ENCODE measurements at regions not wholly inside any gene's neighbourhood (a gene's known extent, or its start where the extent isn't known, plus 50 kb on each side); places are given as distances from the start of the nearest gene placed in this dataset.

DNA sequence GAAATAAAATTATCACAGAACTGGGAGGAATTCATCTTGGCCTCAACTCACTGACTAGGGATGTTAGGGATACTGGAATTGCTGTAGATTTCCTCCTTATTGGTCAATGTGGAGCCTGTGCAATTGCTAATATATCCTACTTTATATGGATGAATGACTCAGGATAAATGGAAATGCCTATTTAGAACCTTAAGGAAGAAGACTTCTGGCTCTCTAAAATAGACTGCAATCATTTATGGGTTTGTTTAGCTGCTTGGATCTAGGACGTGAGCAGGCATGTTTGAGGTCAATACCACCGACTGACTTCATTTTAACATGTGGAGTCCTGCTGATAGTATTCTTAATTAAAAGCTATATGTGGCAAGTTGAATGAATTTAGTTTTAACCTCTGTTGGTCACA, 1040.1 kb upstream of the LRRN3 start:
- DNase-seq, result no peak
- Mint-ChIP-seq H3K4me3 (no peak overlapping the region), H3K27me3 (no peaks in the 10 kb centered on the region), H3K27ac (no peak overlapping the region), H3K4me1 (no peaks in the 10 kb centered on the region), H3K9me3 (peaks cover 2% of the 10 kb centered on the region), H3K36me3 (ENCODE audit: low read depth) (no peaks in the 10 kb centered on the region)
- ATAC-seq (ENCODE audit: low read depth), result no peak
- CTCF ChIA-PET, result no interaction called here
- no peak for TF ChIP-seq CTCF (IDR thresholded peaks at IDR 0.05)
- POLR2A ChIA-PET, result no interaction called here
- intact Hi-C loops (cut with micrococcal nuclease), result no loop called here

- Mint-ChIP-seq H3K4me1 (no peaks in the 10 kb centered on the region), H3K27ac (no peak overlapping the region), H3K4me3 (no peak overlapping the region), H3K9me3 (peaks cover 2% of the 10 kb centered on the region), H3K27me3 (no peaks in the 10 kb centered on the region), H3K36me3 (ENCODE audit: low read depth) (no peaks in the 10 kb centered on the region)
- ChIA-PET CTCF (no interaction called here), POLR2A (no interaction called here)
- TF ChIP-seq CTCF (IDR thresholded peaks at IDR 0.05), result no peak
- ATAC-seq (ENCODE audit: low read depth) (no peak), DNase-seq (no peak)
- intact Hi-C loops (cut with micrococcal nuclease), result no loop called here
Observed at GRCh38 chr7:110051372-110051771, 1039.6 kb upstream of the LRRN3 start.

DNA sequence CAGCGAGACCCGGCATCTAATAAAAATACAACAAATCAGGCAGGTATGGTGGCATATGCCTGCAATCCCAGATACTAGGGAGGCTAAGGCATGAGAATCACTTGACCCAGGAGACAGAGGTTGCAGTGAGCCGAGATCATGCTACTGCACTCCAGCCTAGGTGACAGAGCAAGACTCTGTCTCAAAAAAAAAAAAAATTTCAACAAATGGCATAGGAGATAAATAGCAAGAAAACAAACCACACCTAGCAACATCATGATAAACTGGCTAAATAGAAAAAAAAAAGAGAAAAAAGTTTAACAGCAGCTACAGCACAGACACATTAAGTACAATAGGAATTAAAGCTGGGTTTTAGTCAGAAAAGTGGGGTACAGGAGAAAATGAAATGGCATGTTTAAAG, 1034.6 kb upstream of the LRRN3 start:
- intact Hi-C loops (cut with micrococcal nuclease), result no loop called here

DNA sequence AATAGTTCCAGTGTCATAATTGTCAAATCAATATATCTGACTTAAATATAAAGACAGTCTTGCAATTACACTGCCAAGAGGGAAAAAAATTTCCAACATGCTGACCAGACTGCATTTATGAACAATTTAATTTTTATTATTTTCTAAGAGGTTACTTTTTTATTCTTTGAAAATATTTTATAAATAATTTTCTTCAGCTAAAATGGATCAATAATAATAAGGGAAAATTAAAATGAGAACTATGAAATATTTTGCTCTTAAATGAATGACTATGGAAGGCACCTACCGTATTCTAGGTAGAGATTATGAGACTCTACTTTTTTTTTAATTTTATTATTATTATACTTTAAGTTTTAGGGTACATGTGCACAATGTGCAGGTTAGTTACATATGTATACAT, 1032.5 kb upstream of the LRRN3 start:
- ChIA-PET POLR2A (no interaction called here), CTCF (no interaction called here)
- no peaks in the 10 kb centered on the region for H3K4me1 Mint-ChIP-seq
- H3K9me3 Mint-ChIP-seq, result peaks cover 2% of the 10 kb centered on the region
- DNase-seq, result no peak
- no peaks in the 10 kb centered on the region for H3K27me3 Mint-ChIP-seq
- no peak for TF ChIP-seq CTCF (IDR thresholded peaks at IDR 0.05)
- intact Hi-C loops (cut with micrococcal nuclease), result no loop called here
- ATAC-seq (ENCODE audit: low read depth), result no peak
- no peaks in the 10 kb centered on the region for H3K36me3 Mint-ChIP-seq (ENCODE audit: low read depth)
- H3K4me3 Mint-ChIP-seq, result no peak overlapping the region
- no peak overlapping the region for H3K27ac Mint-ChIP-seq

More for the DNA sequence above, 1034.6 kb upstream of the LRRN3 start:
- no peaks in the 10 kb centered on the region for H3K4me1 Mint-ChIP-seq
- CTCF ChIA-PET, result no interaction called here
- no peaks in the 10 kb centered on the region for H3K27me3 Mint-ChIP-seq
- no peak overlapping the region for H3K4me3 Mint-ChIP-seq
- DNase-seq (no peak), ATAC-seq (ENCODE audit: low read depth) (no peak)
- H3K27ac Mint-ChIP-seq, result no peak overlapping the region
- H3K9me3 Mint-ChIP-seq, result peaks cover under 1% of the 10 kb centered on the region
- no peaks in the 10 kb centered on the region for H3K36me3 Mint-ChIP-seq (ENCODE audit: low read depth)
- TF ChIP-seq CTCF (IDR thresholded peaks at IDR 0.05), result no peak
- POLR2A ChIA-PET, result no interaction called here

GRCh38 chr7:110061387-110061786, 1029.5 kb upstream of the LRRN3 start:
- H3K4me1 Mint-ChIP-seq, result no peaks in the 10 kb centered on the region
- peaks cover 2% of the 10 kb centered on the region for H3K9me3 Mint-ChIP-seq
- ChIA-PET POLR2A (no interaction called here), CTCF (no interaction called here)
- H3K27me3 Mint-ChIP-seq, result no peaks in the 10 kb centered on the region
- no peak for DNase-seq
- H3K4me3 Mint-ChIP-seq, result no peak overlapping the region
- H3K27ac Mint-ChIP-seq, result no peak overlapping the region
- intact Hi-C loops (cut with micrococcal nuclease), result no loop called here
- no peaks in the 10 kb centered on the region for H3K36me3 Mint-ChIP-seq (ENCODE audit: low read depth)
- no peak for ATAC-seq (ENCODE audit: low read depth)
- TF ChIP-seq CTCF (IDR thresholded peaks at IDR 0.05), result no peak
